ENCODE measurements at regions not wholly inside any gene's neighbourhood (a gene's known extent, or its start where the extent isn't known, plus 50 kb on each side); places are given as distances from the start of the nearest gene placed in this dataset.

GRCh38 chr6:145026267-145026679, 709.0 kb downstream of the EPM2A start:
- no peak overlapping the region for H2BK12ac ChIP-seq (ENCODE audit: low read depth, low read length)
- no peak overlapping the region for H2AK5ac ChIP-seq (ENCODE audit: low read depth, low read length)
- no peak overlapping the region for H3K56ac ChIP-seq (replicated peaks; ENCODE audit: insufficient read length, low read depth, low read length)
- H3K79me2 ChIP-seq (ENCODE audit: control insufficient read depth in 1 of 2, insufficient read depth in 2 of 2, low read length in 2 of 2), result no peaks in the 10 kb centered on the region
- H2BK20ac ChIP-seq (ENCODE audit: low read length), result no peak overlapping the region
- no peak overlapping the region for H3K14ac ChIP-seq (ENCODE audit: insufficient read length)
- no peak overlapping the region for H3K4ac ChIP-seq (replicated peaks; ENCODE audit: insufficient read length, low read depth, low read length)
- no peak overlapping the region for H2BK120ac ChIP-seq (replicated peaks; ENCODE audit: low read depth, low read length)
- no peak overlapping the region for H4K8ac ChIP-seq (ENCODE audit: extremely low read depth, insufficient read depth, low read length)
- FAIRE-seq (no peak), DNase-seq (ENCODE audit: low read depth in 1 of 2, low spot score in 2 of 2) (no peak)
- CTCF ChIA-PET (ENCODE audit: partially characterized antibody), result interaction anchor here (0.7 to 1.9 kb wide), 3 partner anchors 16 to 445 kb away, joined by 3 to 8 read pairs (median 3); no protein-coding TSS in a partner anchor
- no peaks in the 10 kb centered on the region for H3K27me3 ChIP-seq (replicated peaks in 1 of 4; ENCODE audit: control insufficient read depth in 3 of 4, extremely low read depth in 1 of 4, insufficient read depth in 3 of 4, low read length in 3 of 4)
- H4K5ac ChIP-seq (ENCODE audit: insufficient read length, low read depth, low read length), result no peak overlapping the region
- 91% methylated on average over 2 of the region's 2 CpGs; no CpG with 5 or more reads in 1 of the 2 experiments for WGBS, 2 experiments (ENCODE audit: extremely low coverage in 1 of 2, insufficient coverage in 1 of 2, insufficient read length in 1 of 2, insufficient replicate concordance in 2 of 2, low coverage in 1 of 2, low lambda C conversion rate in 2 of 2, missing lambda C conversion rate in 1 of 2)
- no peak overlapping the region for H4K91ac ChIP-seq (replicated peaks; ENCODE audit: insufficient read length, low read length)
- H3K23ac ChIP-seq (ENCODE audit: insufficient read length), result no peak overlapping the region
- no peak overlapping the region for H3K18ac ChIP-seq (ENCODE audit: extremely low read depth, low read length)
- no peaks in the 10 kb centered on the region for H3K36me3 ChIP-seq (ENCODE audit: control insufficient read depth in 2 of 4, insufficient read depth in 4 of 4, low read length in 3 of 4)
- H3K79me1 ChIP-seq (ENCODE audit: low read depth, low read length), result no peaks in the 10 kb centered on the region
- no peaks in the 10 kb centered on the region for H3K23me2 ChIP-seq (ENCODE audit: low read depth, low read length)
- no peak overlapping the region for H2AFZ ChIP-seq (ENCODE audit: low read length)
- no peaks in the 10 kb centered on the region for H3K9me3 ChIP-seq (ENCODE audit: insufficient read depth in 2 of 2, low read depth in 1 of 2, low read length in 1 of 2)
- no peak overlapping the region for H3K4me3 ChIP-seq (ENCODE audit: extremely low read depth in 1 of 4, insufficient read depth in 2 of 4, low read depth in 3 of 4, low read length in 4 of 4)
- peaks cover 0 to 2% (median 0%) of the 10 kb centered on the region in 4 experiments; a peak in 1 of 7 replicates for H3K4me1 ChIP-seq (replicated peaks in 1 of 4; ENCODE audit: control insufficient read depth in 3 of 4, insufficient read depth in 4 of 4, low read length in 3 of 4)
- no peak overlapping the region for H3K9ac ChIP-seq (replicated peaks in 1 of 4; ENCODE audit: extremely low read depth in 1 of 4, low read depth in 3 of 4, low read length in 3 of 4)
- no peak overlapping the region for H3K4me2 ChIP-seq (ENCODE audit: insufficient read depth in 1 of 2, low read depth in 2 of 2, low read length in 2 of 2)
- H4K20me1 ChIP-seq (replicated peaks in 1 of 2; ENCODE audit: control insufficient read depth in 1 of 2, insufficient read depth in 2 of 2, low read length in 2 of 2), result no peaks in the 10 kb centered on the region
- H3K27ac ChIP-seq (ENCODE audit: low read depth, low read length), result no peak overlapping the region
- H2BK15ac ChIP-seq (ENCODE audit: low read length), result no peak overlapping the region
- POLR2A ChIA-PET (ENCODE audit: partially characterized antibody), result no interaction called here
- no peak overlapping the region for H2BK5ac ChIP-seq (ENCODE audit: low read depth, low read length)
- TF ChIP-seq MAFK (IDR thresholded peaks at IDR 0.05; ENCODE audit: low read depth, low read length) (no peak), SRF (IDR thresholded peaks at IDR 0.05; ENCODE audit: low read depth, low read length) (no peak), SIX5 (IDR thresholded peaks at IDR 0.05; ENCODE audit: low read depth, low read length) (no peak), USF2 (IDR thresholded peaks at IDR 0.05; ENCODE audit: low read length) (no peak), TEAD4 (IDR thresholded peaks at IDR 0.05; ENCODE audit: low read depth, low read length) (no peak), BRCA1 (IDR thresholded peaks at IDR 0.05; ENCODE audit: low read depth, low read length) (no peak), JUND (IDR thresholded peaks at IDR 0.05; ENCODE audit: low read length) (no peak), EP300 (IDR thresholded peaks at IDR 0.05; ENCODE audit: borderline replicate concordance in 1 of 2, low read depth in 2 of 2, low read length in 2 of 2) (no peak)
- TF ChIP-seq, protein P1, sequence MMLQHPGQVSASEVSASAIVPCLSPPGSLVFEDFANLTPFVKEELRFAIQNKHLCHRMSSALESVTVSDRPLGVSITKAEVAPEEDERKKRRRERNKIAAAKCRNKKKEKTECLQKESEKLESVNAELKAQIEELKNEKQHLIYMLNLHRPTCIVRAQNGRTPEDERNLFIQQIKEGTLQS (IDR thresholded peaks at IDR 0.05; ENCODE audit: insufficient read depth, low read depth, low read length), result no peak
- TF ChIP-seq, protein P2, sequence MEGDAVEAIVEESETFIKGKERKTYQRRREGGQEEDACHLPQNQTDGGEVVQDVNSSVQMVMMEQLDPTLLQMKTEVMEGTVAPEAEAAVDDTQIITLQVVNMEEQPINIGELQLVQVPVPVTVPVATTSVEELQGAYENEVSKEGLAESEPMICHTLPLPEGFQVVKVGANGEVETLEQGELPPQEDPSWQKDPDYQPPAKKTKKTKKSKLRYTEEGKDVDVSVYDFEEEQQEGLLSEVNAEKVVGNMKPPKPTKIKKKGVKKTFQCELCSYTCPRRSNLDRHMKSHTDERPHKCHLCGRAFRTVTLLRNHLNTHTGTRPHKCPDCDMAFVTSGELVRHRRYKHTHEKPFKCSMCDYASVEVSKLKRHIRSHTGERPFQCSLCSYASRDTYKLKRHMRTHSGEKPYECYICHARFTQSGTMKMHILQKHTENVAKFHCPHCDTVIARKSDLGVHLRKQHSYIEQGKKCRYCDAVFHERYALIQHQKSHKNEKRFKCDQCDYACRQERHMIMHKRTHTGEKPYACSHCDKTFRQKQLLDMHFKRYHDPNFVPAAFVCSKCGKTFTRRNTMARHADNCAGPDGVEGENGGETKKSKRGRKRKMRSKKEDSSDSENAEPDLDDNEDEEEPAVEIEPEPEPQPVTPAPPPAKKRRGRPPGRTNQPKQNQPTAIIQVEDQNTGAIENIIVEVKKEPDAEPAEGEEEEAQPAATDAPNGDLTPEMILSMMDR (IDR thresholded peaks at IDR 0.05; ENCODE audit: control extremely low read depth in 1 of 3, insufficient read depth in 1 of 3, low read depth in 1 of 3, low read length in 3 of 3), result no peak

All from H1 (cell line).